HG03280 (cell line): ENCODE measurements at regions not wholly inside any gene's neighbourhood (a gene's known extent, or its start where the extent isn't known, plus 50 kb on each side); places are given as distances from the start of the nearest gene placed in this dataset.

Experiments used
- ATAC-seq: cut with Tn5 transposase; IDR thresholded peaks from one replicate; pipeline ENCODE4 v1.9.1; 2021; ENCODE audit warnings: mild to moderate bottlenecking, moderate library complexity; ENCODE audit not compliant: unreplicated experiment

DNA sequence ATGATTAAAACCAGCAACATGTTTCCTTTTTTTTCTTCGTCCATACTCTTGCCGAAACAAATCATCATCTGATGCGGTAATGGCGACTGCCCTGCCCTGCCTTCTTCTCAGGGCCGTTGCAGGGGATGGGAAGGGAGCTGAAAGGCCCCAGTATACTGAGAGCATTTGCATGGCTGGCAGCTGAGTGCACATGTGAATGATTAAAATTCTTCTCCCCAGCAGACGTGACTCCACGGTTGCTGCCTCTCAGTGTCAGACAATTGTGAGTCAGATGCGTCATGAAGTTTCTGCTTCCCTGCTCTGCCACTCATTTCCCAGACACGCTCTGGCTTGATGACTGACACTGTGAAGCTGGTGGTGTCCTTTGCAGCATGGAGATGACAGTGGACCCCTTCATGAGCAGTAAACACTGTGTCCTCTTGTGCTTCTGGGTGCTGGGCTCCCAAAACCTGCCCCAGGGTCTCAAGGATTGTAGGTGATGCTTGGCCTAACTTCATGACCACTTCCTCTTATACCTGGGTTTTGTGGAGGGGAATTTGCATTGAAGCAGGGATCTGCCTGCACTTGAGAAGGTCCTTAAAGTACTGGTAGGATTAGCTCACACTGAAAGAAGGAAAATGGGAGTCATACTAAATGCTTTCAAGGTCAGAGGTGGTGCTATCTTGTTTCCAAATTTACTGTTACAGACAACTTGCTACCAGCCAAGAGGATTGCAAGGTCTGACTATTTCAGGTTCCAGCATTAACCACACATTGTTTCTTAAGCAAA, 222.5 kb upstream of the COPS8 start:
- ATAC-seq = peak; percentile 62

DNA sequence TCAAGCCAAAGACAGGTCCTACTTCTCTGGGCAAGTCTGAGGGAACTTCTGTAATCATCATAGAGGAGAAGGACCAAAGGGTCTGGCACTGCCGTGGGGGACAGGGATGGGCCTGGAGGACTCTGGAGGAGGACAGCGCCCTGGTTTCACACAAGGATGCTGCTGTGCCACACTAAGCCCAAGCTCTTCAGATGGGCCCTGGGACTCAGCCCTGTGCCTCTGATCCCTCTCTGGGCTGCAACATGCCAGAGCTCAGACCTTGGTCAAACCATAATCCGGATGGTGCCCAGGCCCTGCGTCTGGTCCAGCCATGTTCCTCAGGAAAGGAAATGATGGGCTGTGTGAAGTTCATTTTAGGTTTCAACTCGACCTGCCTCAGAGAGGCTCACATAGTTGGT, 222.0 kb upstream of the COPS8 start:
- no peak for ATAC-seq

DNA sequence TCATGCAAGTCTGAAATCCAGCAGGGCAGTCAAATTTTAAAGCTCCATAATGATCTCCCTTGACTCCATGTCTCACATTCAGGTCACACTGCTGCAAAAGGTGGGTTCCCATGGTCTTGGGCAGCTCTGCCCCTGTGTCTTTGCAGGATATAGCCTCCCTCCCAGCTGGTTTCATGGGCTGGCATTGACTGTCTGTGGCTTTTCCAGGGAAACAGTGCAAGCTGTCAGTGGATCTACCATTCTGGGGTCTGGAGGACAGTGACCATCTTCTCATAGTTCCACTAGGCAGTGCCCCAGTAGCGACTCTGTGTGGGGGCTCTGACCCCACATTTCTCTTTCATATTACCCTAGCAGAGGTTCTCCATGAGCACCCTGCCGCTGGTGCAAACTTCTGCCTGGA, 220.6 kb upstream of the COPS8 start:
- ATAC-seq = no peak

DNA sequence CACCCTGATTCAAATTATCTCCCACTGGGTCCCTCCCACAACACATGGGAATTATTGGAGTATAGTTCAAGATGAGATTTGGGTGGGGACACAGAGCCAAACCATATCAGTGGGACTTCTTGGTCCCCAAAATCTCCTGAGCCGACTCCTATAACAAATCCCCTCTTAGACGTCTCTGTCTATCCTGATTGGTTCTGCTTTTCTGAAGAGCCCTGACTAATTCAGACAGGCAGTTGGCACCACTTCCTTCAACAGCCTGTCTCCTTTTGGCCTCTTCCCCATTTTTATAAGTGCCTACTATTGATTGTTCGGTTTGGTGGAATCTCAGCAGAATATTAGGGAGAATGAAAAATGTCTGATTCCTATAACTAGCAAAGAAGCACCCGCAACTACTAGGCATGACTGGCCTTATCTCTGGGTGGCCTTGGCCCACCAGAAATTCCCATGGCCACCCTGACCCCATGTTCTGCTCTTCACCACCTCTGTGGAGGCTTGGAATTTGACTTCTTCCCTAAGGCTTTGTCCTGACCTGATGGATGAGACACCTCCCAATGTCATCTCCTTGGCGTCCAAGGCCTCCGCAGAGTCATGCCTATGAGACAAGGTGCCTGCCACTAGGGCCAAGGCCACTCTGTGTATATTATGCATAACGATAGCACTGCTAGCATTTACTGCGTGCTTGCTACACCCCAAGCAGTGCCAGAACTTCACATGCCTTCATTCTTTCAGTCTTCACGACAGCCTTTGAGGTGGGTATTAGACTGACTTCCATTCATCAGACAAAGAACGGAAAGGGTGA, 218.9 kb upstream of the COPS8 start:
- no peak for ATAC-seq

DNA sequence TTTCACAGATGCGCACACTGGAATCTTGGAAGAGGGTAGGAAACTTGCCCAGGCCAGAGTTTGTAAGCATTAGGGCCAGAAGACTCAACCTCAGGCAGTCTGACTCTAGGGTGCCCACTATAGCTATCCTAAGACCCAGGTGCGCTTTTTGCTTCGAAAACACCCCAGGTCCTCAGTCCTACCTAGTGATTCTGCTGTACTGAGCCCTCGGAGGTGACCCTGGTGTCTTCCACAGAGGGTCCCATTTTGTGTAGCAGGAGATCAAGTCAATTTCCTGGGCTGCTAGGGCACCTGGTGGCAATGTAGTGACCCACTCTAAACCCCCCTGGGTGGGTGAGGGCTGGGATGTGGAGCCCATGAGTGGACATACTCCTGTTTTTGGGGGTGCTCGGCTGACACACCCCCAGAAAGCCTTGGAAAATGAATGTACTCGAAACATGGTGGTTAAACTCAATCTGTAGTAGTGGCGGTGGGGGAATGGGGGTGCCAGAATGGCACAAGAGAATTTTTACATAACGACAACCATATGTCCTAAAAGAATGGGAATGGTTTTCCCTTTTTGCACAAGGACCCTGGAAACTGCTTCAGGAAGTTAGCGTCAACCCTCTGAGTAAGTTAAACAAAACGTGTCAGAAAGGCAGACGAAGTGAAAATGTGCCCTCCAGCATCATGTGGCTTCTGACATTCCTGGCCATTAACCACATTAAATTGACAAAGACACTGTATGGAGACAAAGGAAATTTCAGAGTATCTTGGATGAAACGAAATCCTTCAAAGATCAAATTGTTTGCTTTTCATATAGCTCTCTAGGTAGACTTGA, 218.0 kb upstream of the COPS8 start:
- no peak for ATAC-seq

DNA sequence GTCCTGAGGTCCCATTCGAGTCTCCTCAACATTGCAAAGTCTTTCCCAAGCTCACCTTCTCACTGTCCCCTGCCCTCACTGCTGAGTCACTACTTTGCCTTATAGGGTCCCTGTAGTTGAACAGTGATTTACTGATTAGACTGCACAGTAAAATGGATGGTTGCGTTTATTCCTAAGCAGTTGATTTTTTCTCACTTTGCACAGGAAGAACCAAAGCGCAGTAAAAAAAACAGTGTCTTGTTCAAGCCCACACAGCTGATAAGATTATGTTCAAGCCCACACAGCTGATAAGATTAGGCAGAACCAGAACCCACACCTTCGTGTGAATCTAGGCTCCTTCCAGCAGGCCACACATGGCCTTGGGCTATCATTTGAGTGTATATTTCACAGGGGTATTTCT, 215.3 kb upstream of the COPS8 start:
- no peak for ATAC-seq

DNA sequence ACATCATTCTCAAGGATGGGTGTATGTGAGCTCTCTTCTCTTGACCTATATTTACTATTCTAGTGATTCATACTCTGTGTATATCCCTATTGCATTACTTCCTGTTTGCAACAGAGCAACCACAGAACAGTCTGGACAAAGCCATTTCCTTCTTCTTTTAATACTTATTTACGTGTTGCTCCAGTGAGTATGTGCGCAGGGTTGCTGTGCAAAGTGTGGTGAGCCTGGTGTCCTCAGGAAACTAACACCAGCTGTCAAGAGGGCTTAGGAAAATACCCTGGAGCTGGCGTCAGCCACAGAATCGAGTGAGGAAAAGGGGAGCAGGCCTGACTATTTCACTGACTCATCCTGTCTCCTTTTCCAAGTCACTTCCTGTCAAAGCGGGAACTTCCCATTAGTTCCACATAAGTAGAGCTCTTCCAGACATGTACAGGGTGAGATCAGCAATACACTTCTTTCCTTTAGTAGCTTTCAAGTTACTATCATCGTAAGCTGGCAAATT, 214.1 kb upstream of the COPS8 start:
- no peak for ATAC-seq

DNA sequence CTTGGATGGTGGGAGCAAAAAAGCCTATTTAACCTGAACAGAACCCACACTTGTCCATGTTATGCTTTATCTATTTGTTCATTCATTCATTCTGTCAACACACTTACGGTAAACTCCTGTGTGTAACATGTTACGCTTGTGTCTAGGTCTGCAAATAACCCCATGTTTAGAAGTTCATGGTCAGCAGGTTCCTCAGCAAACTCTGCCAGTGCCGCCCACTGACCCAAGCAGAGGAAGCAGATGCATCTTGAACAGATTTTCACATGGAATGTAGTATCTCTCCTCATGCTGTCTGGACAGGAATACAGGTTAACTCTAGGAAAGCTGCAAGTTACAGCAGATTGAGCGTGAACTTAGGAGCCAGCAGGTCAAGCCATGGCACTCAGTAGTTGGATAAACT, 213.7 kb upstream of the COPS8 start:
- no peak for ATAC-seq

DNA sequence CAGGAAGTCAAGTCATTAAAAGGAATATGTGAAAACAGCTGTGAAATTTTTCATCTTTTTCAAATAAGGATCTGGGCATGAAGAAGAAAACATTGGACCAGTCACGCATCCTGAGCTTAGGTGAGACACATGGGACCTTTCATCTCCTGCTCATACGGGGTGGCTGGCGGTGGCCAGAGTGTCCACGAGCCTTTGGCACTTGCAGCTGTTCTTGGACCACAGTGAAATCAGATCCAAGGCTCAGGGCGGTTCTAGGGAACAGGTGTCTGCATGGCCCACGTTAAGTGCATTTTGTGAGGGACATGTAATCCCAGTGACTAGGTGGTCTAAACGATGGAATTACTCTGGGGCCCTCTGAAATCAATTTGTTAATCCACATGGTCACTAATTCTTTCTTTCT, 212.7 kb upstream of the COPS8 start:
- no peak for ATAC-seq

DNA sequence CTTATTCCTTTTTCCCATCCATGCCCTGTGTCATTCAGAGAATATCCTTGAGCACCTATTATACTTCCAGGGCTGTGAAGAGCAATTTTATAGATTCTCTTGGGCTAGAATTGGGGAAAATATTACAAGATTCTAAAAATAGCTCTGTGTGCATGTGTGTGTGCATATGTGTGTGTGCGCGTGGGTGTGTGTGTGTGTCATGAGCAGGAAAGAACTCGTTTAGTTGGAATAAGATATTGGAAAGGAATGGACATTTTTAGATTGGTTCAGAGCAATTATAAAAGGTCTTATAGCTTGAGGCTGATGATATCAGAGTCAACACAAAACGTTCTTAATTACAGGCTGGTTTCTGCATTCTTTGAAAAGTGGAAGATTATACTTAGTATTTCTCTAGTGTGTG, 212.1 kb upstream of the COPS8 start:
- ATAC-seq = no peak

DNA sequence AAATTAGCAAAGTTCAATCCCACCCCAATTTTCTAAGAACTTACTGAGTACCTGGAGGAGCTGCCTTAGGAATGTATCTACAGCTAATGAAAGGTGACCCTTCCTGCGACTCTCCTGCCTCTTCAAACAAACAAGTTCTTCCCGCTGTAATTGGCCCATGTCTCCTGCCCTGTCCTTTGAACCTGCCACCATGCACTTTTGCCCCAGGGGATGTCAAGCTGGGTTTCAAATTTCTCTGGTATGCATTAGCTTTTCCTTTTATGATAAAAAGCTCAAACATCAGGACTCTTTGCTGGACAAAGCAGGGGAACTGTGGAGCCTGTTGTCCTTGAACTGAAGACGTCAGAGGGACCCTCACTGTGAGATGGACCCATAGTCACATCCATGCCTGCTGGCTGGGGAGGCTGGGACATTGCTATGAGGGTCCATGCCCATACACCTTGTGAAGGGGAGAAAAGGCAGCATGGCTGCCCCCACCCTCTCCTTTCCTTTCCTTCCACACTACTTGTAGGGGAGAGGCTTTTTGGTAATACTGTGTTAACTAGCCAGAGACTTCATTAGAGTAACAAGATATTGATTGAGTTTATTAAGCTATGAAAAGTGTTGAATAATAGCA, 210.7 kb upstream of the COPS8 start:
- no peak for ATAC-seq

DNA sequence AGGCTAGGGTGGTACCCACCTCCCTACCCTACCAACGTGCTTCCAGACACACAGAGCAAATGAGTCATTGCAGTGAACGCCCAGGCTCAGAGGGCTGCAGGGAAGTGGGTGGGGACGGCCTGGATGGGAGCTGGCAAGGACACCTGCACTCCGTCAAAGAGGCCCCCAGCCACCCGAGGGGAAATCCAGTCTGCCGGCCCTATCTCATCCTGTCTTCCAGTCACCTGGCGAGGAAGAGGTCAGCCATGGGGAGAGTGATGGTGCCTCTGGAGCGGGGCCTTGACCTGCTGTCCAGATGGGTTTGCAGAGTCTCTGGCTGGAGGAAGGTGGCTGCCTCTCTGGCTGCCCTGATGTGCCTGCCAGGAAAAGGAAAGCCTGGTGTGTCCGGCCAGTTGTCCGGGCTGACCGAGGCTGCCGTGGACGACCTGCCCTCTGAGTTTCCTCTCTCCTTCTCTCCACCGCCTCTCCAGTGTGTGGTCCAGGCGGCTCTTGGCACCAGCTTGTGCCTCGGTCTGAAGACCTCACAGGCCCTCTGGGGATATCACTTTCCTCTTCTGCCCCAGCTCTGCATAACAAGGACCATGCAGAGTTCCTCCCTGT, 209.7 kb upstream of the COPS8 start:
- ATAC-seq = no peak

DNA sequence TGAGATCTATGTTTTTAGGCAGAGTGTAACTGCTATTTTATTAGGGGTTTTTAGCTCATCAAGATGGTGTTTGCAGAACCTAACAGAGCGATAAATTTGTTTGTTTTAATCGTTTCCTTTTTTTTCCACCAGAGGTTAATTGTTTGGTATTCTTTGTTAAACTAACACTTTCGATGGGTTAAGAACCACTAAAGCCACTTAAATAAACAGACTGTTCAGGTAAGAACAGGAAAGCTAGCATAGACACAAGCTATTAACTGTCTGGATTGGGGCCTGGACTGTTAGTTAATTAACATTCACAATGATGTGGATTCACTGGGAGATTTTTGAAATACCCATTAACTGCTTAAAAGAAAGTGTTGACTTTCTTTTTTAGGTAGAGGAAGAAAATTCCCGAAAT, 209.0 kb upstream of the COPS8 start:
- ATAC-seq = no peak

DNA sequence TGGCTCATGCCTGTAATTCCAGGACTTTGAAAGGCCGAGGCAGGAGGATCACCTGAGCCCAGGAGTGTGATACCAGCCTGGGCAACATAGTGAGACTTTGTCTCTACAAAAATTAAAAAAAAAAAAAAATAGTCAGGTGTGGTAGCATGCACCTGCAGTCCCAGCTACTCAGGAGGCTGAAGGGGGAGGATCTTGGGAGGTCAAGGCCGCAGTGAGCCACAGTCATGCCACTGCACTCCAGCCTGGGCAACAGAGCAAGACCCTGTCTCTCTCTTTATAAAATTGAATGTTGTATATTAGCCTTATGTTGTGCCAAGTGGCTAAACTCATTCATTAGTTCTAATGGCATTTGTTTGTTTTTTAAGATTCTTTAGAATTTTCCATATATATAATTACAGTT, 207.7 kb upstream of the COPS8 start:
- no peak for ATAC-seq

DNA sequence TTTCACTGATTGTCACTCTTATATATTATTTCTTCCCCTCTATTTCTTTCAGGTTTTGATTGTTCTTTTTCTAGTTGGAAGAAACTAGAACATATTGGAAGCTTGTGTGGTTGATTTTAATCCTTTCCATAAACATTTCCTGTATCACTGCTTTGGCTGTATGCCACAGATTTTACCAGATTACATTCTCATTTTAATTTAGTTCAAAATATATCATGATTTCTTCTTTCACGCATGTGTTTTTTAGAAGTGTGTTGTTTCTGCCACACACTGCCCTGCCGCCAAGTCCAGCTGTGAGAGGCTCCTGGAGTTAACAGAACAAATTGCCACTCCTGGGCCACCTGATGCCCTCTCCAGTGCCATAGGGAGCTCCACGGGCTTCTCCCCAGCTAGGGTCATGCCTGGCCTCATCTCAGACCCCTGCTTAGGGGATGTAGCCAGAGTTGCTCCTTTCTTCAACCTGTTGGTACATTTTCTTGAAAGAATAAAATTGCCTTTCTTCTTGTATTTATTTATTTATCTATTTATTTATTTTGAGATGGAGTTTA, 206.2 kb upstream of the COPS8 start:
- ATAC-seq = no peak

DNA sequence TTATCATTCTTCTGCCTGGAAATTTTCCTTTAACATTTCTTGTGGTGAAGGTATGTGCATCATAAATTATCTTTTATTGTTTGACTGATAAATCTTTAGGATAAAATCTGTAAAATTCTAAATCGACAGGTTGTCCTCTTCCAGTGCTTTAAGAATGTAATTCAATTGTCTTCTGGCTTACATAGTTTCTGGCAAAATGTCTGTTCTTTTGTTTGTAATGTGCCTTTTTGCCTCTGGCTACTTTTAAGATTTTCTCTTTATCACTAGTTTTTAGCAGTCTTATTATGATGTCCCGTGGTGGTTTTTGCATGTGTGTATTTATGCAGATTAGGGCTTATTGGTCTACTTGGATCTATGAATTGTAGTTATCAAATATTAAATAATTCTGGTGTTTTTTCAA, 203.6 kb upstream of the COPS8 start:
- ATAC-seq = no peak

DNA sequence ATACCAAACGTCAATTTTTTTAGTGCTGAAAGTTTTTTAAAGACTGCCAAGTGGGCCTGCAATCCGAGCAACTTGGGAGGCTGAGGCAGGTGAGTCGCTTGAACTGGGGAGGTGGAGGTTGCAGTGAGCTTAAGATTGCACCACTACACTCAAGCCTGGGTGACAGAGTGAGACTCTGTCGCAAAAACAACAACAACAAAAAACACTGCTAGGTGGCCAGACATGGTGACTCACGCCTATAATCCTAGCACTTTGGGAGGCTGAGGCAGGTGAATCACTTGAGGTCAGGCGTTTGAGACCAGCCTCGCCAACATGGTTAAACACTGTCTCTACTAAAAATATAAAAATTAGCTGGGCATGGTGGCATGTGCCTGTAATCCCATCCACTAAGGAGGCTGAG, 202.8 kb upstream of the COPS8 start:
- no peak for ATAC-seq

DNA sequence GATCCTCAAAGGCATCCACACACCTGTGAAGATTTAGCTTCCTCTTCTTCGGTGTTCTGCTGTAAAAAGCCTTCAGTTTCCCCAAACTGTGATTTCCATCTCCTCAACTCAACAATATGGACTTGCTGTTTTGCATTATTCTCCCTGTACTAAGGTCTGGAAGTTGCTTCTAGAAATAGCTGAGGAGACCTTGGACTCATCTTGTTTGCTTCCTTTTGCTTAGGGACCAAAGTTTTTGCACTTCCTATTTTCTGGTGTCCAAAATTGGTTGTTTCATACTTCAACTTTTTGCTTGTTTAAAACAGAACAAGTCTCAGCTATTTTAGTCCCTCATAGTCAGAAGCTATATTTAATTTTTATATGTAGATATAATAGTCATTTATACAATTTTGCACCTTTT, 201.9 kb upstream of the COPS8 start:
- no peak for ATAC-seq

DNA sequence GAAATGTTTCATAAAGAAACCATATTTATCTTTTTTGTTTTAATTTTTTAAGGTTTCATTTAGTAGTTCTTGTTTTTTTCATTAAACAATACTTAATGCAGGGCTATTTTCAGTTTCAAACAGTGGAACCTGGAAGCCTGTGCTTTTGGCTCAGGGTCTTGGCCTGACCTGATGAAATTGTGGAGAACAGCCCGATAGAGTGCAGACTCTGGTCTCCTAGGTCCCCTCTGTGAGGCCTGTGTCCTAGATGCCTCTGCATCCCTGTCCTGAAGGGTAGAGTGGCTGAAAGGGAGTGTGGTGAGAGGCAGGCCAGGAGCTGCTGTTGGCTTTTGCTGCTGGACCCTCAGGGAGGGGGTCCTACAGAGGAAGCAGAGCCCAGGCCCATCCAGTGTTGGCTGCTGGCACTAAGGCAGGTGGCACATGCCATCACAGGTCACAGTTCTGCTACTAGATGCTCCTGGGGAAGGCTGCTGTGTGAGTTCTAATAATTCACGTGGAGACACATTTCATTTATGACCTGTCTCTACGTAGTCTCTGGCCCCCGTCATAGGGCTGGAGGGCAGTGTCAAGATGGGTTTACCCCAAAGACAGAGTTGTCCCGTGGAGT, 201.0 kb upstream of the COPS8 start:
- ATAC-seq = no peak

DNA sequence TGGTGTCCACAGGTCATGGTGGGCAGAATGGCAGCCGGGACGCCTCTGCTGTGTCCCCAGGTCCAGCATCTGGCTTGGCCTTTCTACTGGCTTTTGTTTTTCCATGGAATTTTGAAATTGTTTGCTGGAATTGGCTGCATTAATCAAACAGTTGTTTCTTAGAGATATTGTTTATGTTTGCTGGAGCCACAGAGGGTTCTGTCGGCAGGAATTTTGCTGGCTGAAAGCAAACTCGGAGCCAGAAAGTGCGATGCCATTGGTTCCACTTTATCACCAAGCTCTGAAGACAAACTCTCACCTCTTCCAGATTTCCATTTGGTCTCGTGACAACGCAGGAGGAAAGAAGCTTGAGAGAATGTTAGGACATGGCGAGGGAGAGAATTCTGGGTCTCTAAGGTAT, 199.2 kb upstream of the COPS8 start:
- ATAC-seq = no peak
